ENCODE measurements at regions not wholly inside any gene's neighbourhood (a gene's known extent, or its start where the extent isn't known, plus 50 kb on each side); places are given as distances from the start of the nearest gene placed in this dataset.

GRCh38 chr11:95700471-95700817 lies 89.1 kb downstream of the FAM76B start:
- ATAC-seq (ENCODE audit: low read depth) = peak; percentile 34
- H3K4me1 Mint-ChIP-seq = peaks cover 47% of the 10 kb centered on the region
- peaks cover 31% of the 10 kb centered on the region for H3K36me3 Mint-ChIP-seq
- H3K4me3 Mint-ChIP-seq = peak overlapping the region; percentile 81
- H3K27ac Mint-ChIP-seq = peak overlapping the region; percentile 91
- POLR2A ChIA-PET = interaction anchor here (0.7 to 3.1 kb wide), 7 partner anchors 12 to 611 kb away, joined by 5 to 27 read pairs (median 7); partner anchors contain the start of genes CEP57, ENDOD1, FAM76B and SESN3
- H3K27me3 Mint-ChIP-seq = no peaks in the 10 kb centered on the region
- H3K9me3 Mint-ChIP-seq = peaks cover 5% of the 10 kb centered on the region
- DNase-seq = no peak

- DNase-seq = no peak
- Mint-ChIP-seq H3K9me3 (peaks cover 6% of the 10 kb centered on the region), H3K4me1 (peaks cover 48% of the 10 kb centered on the region), H3K36me3 (peaks cover 32% of the 10 kb centered on the region), H3K27ac (peak overlapping the region; percentile 91), H3K27me3 (no peaks in the 10 kb centered on the region), H3K4me3 (peak overlapping the region; percentile 81)
- ATAC-seq (ENCODE audit: low read depth) = peak; percentile 62
- POLR2A ChIA-PET = interaction anchor here (0.7 to 3.1 kb wide), 8 partner anchors 12 to 632 kb away, joined by 3 to 27 read pairs (median 7); partner anchors contain the start of genes CEP57, ENDOD1, FAM76B and SESN3
These were observed 89.7 kb downstream of the FAM76B start for GRCh38 chr11:95699631-95700470.

- ATAC-seq (ENCODE audit: low read depth) = peak; percentile 28
- H3K4me1 Mint-ChIP-seq = peaks cover 52% of the 10 kb centered on the region
- H3K36me3 Mint-ChIP-seq = peaks cover 41% of the 10 kb centered on the region
- no peaks in the 10 kb centered on the region for H3K27me3 Mint-ChIP-seq
- peak overlapping the region; percentile 81 for H3K4me3 Mint-ChIP-seq
- peaks cover 12% of the 10 kb centered on the region for H3K9me3 Mint-ChIP-seq
- POLR2A ChIA-PET = interaction anchor here (1.2 to 3.1 kb wide), 8 partner anchors 9 to 631 kb away, joined by 3 to 27 read pairs (median 8); partner anchors contain the start of genes CEP57, ENDOD1, FAM76B and SESN3
- DNase-seq = no peak
- peak overlapping the region; percentile 91 for H3K27ac Mint-ChIP-seq
These were observed 90.7 kb downstream of the FAM76B start for GRCh38 chr11:95698676-95699557.

DNA sequence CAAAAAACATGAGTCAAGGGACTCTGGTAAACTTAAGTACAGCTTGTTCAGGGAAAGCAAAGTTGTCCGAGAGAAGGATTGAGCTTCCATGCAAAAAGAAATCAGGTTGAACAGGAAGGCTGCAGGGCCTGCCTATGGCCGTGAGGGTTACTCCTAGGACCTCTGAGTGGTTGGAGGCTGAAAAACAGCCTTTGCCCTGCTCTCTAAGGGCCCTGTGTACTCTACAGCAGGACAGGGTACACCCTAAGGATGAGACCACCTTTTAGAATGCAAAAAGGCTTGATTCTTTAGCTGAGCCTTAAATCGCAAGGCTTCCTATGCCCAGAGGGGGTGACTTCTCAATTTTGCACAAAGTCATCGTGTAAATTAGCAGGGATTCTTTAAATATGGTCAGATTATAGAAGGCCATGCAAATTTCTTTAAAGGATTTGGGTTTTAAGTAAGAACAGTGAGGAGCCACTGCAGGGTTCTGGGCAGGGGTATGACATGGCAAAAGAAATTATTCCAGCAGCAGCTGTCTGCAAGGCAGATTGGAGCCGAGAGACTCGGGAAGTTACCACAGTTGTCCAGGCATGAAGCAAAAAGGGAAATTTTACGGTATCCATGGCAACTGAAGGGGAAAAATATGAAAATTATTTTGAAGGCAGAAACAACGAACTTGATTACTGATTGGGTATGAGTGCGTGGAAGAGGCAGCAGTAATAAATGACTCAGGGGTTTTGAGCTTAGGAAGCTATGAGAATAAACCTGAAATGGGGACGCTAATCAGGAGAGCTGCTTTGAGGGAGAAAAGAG lies 91.8 kb downstream of the FAM76B start:
- H3K4me1 Mint-ChIP-seq = peaks cover 52% of the 10 kb centered on the region
- peak overlapping the region; percentile 17 for H3K4me3 Mint-ChIP-seq
- POLR2A ChIA-PET = interaction anchor here (1.5 kb wide), 1 partner anchor 8 kb away, joined by 8 read pairs; no protein-coding TSS in a partner anchor
- peaks cover 44% of the 10 kb centered on the region for H3K36me3 Mint-ChIP-seq
- no peaks in the 10 kb centered on the region for H3K27me3 Mint-ChIP-seq
- DNase-seq (no peak), ATAC-seq (ENCODE audit: low read depth) (no peak)
- peaks cover 13% of the 10 kb centered on the region for H3K9me3 Mint-ChIP-seq
- peak overlapping the region; percentile 91 for H3K27ac Mint-ChIP-seq

DNA sequence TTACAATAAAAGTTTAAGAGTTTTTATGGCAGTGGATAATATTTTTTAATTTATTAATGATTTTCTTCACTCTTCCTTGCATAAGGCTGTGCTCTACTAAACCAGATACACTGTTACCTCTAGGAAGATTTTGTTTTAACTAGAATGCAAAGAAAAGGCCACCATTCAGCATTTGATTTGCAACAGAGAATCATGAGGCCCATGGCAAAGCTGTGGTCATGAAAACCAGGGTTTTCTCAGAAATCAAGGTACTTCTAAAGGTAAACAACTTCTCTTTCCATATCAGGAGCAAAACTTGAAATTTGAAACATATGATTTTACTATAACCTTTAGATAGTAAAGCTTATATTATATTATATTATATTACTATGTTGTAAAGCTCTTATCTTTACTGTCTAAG lies 94.4 kb downstream of the FAM76B start:
- no peak overlapping the region for H3K4me3 Mint-ChIP-seq
- peaks cover 44% of the 10 kb centered on the region for H3K36me3 Mint-ChIP-seq
- POLR2A ChIA-PET = interaction anchor here (1.0 to 1.5 kb wide), 2 partner anchors 14 to 464 kb away, joined by 3 read pairs; partner anchors contain the start of gene SESN3
- H3K27ac Mint-ChIP-seq = no peak overlapping the region
- ATAC-seq (ENCODE audit: low read depth) (no peak), DNase-seq (no peak)
- H3K4me1 Mint-ChIP-seq = peaks cover 40% of the 10 kb centered on the region
- peaks cover 13% of the 10 kb centered on the region for H3K9me3 Mint-ChIP-seq
- H3K27me3 Mint-ChIP-seq = no peaks in the 10 kb centered on the region

DNA sequence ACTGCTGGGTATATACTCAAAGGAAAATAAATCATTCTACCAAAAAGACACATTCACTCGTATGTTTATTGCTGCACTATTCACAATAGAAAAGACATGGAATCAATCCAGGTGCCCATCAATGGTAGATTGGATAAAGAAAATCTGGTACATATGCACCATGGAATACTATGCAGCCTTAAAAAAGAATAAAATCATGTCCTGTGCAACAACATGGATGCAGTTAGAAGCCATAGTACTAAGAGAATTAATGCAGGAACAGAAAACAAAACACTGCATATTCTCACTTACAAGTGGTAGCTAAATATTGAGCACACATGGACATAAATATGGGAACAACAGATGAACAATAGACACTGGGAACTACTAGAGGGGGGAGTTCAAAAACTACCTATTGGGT lies 96.3 kb downstream of the FAM76B start:
- DNase-seq (no peak), ATAC-seq (ENCODE audit: low read depth) (no peak)
- H3K27ac Mint-ChIP-seq = no peak overlapping the region
- peaks cover 13% of the 10 kb centered on the region for H3K9me3 Mint-ChIP-seq
- H3K36me3 Mint-ChIP-seq = peaks cover 41% of the 10 kb centered on the region
- H3K4me3 Mint-ChIP-seq = no peak overlapping the region
- POLR2A ChIA-PET = interaction anchor here (1.6 kb wide), 1 partner anchor 96 kb away, joined by 4 read pairs; the partner anchor contains the start of gene FAM76B
- peaks cover 24% of the 10 kb centered on the region for H3K4me1 Mint-ChIP-seq
- no peaks in the 10 kb centered on the region for H3K27me3 Mint-ChIP-seq

DNA sequence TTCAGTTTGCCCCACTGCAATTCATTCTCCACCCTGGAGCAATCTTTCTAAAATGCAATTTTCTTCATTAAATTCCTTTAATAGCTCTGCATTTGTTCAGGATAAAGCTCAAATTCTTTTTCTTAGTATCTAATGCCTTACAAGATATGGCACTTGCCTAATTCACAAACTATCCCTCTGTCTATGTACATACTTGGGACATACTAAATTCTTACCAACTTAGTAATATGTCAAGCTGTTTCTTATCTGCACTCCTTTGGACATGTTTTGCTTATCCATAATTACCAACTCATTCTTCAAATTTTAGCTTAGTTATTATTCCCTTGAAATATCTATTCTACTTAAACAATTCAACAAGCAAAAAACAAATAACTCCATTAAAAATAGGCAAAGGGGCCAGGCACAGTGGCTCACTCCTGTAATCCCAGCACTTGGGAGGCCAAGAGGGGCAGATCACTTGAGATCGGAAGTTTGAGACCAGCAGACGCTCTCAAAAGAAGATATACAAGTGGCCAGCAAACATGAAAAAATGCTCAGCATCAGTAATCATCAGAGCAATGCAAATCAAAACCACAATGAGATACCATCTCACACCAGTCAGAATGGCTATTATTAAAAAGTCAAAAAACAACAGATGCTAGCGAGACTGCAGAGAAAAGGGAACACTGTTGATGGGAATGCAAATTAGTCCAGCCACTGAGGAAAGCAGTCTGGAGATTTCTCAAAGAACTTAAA lies 96.9 kb downstream of the FAM76B start:
- Mint-ChIP-seq H3K4me1 (peaks cover 18% of the 10 kb centered on the region), H3K27ac (no peak overlapping the region), H3K4me3 (no peak overlapping the region), H3K27me3 (no peaks in the 10 kb centered on the region), H3K9me3 (peaks cover 13% of the 10 kb centered on the region), H3K36me3 (peaks cover 35% of the 10 kb centered on the region)
- no peak for DNase-seq
- ATAC-seq (ENCODE audit: low read depth) = no peak
- POLR2A ChIA-PET = interaction anchor here (1.4 kb wide), 1 partner anchor 10 kb away, joined by 3 read pairs; no protein-coding TSS in a partner anchor

- Mint-ChIP-seq H3K27ac (no peak overlapping the region), H3K4me1 (peaks cover 9% of the 10 kb centered on the region), H3K9me3 (peaks cover 8% of the 10 kb centered on the region), H3K27me3 (no peaks in the 10 kb centered on the region), H3K36me3 (peaks cover 22% of the 10 kb centered on the region), H3K4me3 (no peak overlapping the region)
- DNase-seq = no peak
- ATAC-seq (ENCODE audit: low read depth) = no peak
- POLR2A ChIA-PET = interaction anchor here (1.2 to 2.0 kb wide), 3 partner anchors 8 to 458 kb away, joined by 5 to 8 read pairs (median 7); partner anchors contain the start of gene SESN3
These were observed 99.5 kb downstream of the FAM76B start for GRCh38 chr11:95690100-95690499.

DNA sequence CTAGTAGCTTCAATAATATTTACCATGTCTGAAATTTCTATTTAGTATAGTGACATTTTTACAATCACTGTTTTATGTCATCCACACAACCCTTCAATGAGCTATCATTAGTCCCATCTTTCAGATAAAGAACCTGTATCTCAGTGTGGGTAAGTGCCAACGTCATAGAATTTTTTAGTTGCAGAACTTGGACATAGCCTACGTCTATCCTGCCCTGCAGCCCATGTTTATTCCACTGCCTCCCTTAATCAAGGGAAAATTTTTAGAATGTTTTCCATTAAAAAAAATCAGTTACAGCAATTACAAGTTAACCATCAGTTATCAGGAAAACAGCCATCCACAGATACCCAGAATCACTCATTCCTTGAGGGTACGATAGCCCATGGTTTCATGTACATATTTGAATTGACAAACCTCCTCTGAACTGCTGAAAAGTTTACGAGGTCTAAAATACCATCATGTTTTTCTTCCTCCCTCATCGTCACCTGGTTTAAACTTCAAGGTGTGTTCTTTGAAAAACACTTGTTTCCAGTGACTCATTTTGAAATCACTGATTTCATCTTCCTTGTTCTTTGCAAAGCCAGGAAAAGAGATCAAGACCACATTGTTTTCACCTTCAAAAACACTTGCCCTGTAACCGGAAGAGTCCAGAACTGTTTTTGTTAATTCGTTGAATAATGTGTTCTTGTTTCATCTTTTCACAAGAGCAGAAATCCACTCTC lies 100.9 kb downstream of the FAM76B start:
- ATAC-seq (ENCODE audit: low read depth) (peak; percentile 79), DNase-seq (no peak)
- Mint-ChIP-seq H3K4me3 (no peak overlapping the region), H3K27ac (no peak overlapping the region), H3K4me1 (peaks cover 13% of the 10 kb centered on the region), H3K27me3 (no peaks in the 10 kb centered on the region), H3K9me3 (peaks cover under 1% of the 10 kb centered on the region), H3K36me3 (peaks cover 16% of the 10 kb centered on the region)
- POLR2A ChIA-PET = interaction anchor here (1.0 to 2.0 kb wide), 3 partner anchors 10 to 458 kb away, joined by 4 to 8 read pairs (median 6); partner anchors contain the start of gene SESN3

- ATAC-seq (ENCODE audit: low read depth) = no peak
- no peak overlapping the region for H3K27ac Mint-ChIP-seq
These were observed 101.6 kb downstream of the FAM76B start for GRCh38 chr11:95688015-95688414.

DNA sequence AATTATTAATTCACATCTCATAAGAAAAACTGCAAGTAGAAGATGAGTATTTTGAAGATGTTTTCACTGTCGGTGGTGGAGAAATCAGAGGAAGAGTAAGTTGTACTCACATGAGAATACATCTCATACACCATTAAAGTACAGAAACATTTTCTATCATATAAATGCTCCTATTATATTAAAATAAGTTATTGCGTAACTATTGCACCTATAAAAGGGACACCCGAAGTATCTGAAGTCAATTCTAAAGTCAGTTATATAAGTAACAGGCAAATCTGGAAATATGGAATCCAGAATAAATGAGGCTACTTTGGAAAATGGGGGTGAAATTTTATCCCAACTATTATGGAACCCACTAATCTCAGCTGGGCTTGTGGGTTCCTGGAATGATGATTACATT lies 103.3 kb downstream of the FAM76B start:
- POLR2A ChIA-PET = interaction anchor here (1.4 kb wide), 1 partner anchor 14 kb away, joined by 5 read pairs; no protein-coding TSS in a partner anchor
- H3K36me3 Mint-ChIP-seq = peaks cover 21% of the 10 kb centered on the region
- H3K27me3 Mint-ChIP-seq = no peaks in the 10 kb centered on the region
- H3K4me1 Mint-ChIP-seq = peaks cover 30% of the 10 kb centered on the region
- no peak overlapping the region for H3K27ac Mint-ChIP-seq
- H3K4me3 Mint-ChIP-seq = no peak overlapping the region
- H3K9me3 Mint-ChIP-seq = no peaks in the 10 kb centered on the region
- no peak for ATAC-seq (ENCODE audit: low read depth)
- no peak for DNase-seq

More at GRCh38 chr11:95688015-95688414, 101.6 kb downstream of the FAM76B start:
- Mint-ChIP-seq H3K4me3 (no peak overlapping the region), H3K36me3 (peaks cover 16% of the 10 kb centered on the region), H3K27me3 (no peaks in the 10 kb centered on the region), H3K9me3 (no peaks in the 10 kb centered on the region), H3K4me1 (peaks cover 17% of the 10 kb centered on the region)
- no peak for DNase-seq
- POLR2A ChIA-PET = interaction anchor here (1.0 to 1.4 kb wide), 2 partner anchors 12 to 457 kb away, joined by 4 to 6 read pairs; partner anchors contain the start of gene SESN3
